NB4 (cell line): ENCODE measurements at regions not wholly inside any gene's neighbourhood (a gene's known extent, or its start where the extent isn't known, plus 50 kb on each side); places are given as distances from the start of the nearest gene placed in this dataset.

Source experiments
- CTCF ChIP-seq: IDR thresholded peaks from one replicate; pipeline ENCODE4 v1.5.1; 2012; ENCODE audit warnings: low read depth, low read length
- MAX ChIP-seq: IDR thresholded peaks from 2 replicates; pipeline ENCODE4 v1.6.1; 2011; ENCODE audit warnings: low read depth, low read length
- POLR2A ChIP-seq: IDR thresholded peaks from 2 replicates; pipeline ENCODE4 v1.6.1; 2011; ENCODE audit warnings: mild to moderate bottlenecking; ENCODE audit not compliant: insufficient read length; ENCODE audit errors: extremely low read depth

GRCh38 chr2:181235011-181235410, 222.2 kb upstream of the ITGA4 start:
- TF ChIP-seq CTCF = no peak
- TF ChIP-seq POLR2A = no peak
- TF ChIP-seq MAX = no peak
